ENCODE measurements at regions not wholly inside any gene's neighbourhood (a gene's known extent, or its start where the extent isn't known, plus 50 kb on each side); places are given as distances from the start of the nearest gene placed in this dataset.

DNA sequence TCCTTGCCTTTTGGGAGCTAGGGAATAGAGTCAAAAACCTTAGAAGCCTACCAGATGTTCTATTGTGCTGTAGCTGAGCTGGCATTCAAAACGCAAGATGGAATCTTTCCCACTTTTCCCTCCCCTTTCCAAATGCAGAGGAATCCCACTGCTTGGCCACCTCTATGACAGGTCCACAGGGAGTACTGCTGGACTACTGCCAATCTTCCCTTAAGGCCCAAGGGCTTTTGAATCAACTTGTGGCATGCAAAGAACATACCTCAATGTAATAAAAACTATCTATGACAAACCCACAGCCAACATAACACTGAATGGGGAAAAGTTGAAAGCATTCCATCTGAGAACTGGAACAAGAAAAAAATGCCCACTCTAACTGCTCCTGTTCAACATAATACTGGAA is 139.2 kb upstream of the AGTR2 start (continued):
- TF ChIP-seq, protein P1, sequence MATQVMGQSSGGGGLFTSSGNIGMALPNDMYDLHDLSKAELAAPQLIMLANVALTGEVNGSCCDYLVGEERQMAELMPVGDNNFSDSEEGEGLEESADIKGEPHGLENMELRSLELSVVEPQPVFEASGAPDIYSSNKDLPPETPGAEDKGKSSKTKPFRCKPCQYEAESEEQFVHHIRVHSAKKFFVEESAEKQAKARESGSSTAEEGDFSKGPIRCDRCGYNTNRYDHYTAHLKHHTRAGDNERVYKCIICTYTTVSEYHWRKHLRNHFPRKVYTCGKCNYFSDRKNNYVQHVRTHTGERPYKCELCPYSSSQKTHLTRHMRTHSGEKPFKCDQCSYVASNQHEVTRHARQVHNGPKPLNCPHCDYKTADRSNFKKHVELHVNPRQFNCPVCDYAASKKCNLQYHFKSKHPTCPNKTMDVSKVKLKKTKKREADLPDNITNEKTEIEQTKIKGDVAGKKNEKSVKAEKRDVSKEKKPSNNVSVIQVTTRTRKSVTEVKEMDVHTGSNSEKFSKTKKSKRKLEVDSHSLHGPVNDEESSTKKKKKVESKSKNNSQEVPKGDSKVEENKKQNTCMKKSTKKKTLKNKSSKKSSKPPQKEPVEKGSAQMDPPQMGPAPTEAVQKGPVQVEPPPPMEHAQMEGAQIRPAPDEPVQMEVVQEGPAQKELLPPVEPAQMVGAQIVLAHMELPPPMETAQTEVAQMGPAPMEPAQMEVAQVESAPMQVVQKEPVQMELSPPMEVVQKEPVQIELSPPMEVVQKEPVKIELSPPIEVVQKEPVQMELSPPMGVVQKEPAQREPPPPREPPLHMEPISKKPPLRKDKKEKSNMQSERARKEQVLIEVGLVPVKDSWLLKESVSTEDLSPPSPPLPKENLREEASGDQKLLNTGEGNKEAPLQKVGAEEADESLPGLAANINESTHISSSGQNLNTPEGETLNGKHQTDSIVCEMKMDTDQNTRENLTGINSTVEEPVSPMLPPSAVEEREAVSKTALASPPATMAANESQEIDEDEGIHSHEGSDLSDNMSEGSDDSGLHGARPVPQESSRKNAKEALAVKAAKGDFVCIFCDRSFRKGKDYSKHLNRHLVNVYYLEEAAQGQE (IDR thresholded peaks at IDR 0.05; ENCODE audit: unreplicated experiment): no peak
- TF ChIP-seq STAT1 (IDR thresholded peaks at IDR 0.05; ENCODE audit: unreplicated experiment): no peak
- TF ChIP-seq, protein P2, sequence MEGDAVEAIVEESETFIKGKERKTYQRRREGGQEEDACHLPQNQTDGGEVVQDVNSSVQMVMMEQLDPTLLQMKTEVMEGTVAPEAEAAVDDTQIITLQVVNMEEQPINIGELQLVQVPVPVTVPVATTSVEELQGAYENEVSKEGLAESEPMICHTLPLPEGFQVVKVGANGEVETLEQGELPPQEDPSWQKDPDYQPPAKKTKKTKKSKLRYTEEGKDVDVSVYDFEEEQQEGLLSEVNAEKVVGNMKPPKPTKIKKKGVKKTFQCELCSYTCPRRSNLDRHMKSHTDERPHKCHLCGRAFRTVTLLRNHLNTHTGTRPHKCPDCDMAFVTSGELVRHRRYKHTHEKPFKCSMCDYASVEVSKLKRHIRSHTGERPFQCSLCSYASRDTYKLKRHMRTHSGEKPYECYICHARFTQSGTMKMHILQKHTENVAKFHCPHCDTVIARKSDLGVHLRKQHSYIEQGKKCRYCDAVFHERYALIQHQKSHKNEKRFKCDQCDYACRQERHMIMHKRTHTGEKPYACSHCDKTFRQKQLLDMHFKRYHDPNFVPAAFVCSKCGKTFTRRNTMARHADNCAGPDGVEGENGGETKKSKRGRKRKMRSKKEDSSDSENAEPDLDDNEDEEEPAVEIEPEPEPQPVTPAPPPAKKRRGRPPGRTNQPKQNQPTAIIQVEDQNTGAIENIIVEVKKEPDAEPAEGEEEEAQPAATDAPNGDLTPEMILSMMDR (conservative IDR thresholded peaks at IDR 0.05; ENCODE audit: low read depth in 2 of 2): no peak

Data from GM23338 (cell line).